DND-41 (cell line): ENCODE measurements at regions not wholly inside any gene's neighbourhood (a gene's known extent, or its start where the extent isn't known, plus 50 kb on each side); places are given as distances from the start of the nearest gene placed in this dataset.

Experiments used
- CTCF ChIP-seq: IDR thresholded peaks from 2 replicates; pipeline ENCODE4 v1.5.1; 2012; ENCODE audit warnings: borderline replicate concordance, low read length, moderate library complexity, mild to moderate bottlenecking; ENCODE audit not compliant: poor library complexity, severe bottlenecking; ENCODE audit errors: extremely low read depth
- EZH2 ChIP-seq: IDR thresholded peaks from 3 replicates; pipeline ENCODE4 v1.6.1; 2012; ENCODE audit warnings: borderline replicate concordance, low read depth, mild to moderate bottlenecking, moderate library complexity, low read length, inconsistent platforms; ENCODE audit not compliant: severe bottlenecking

GRCh38 chr13:67493835-67494234, 263.7 kb upstream of the PCDH9 start:
- TF ChIP-seq EZH2, result no peak
- TF ChIP-seq CTCF, result no peak
